ENCODE measurements at regions not wholly inside any gene's neighbourhood (a gene's known extent, or its start where the extent isn't known, plus 50 kb on each side); places are given as distances from the start of the nearest gene placed in this dataset.

- Histone ChIP-seq H3K36me3 (ENCODE audit: low read depth) (no peaks in the 10 kb centered on the region), H4K20me1 (ENCODE audit: insufficient read depth) (no peaks in the 10 kb centered on the region), H3K27ac (no peak overlapping the region), H3F3A (ENCODE audit: insufficient read depth, low read depth) (no peaks in the 10 kb centered on the region), H3K27me3 (ENCODE audit: insufficient read depth, low read depth) (no peaks in the 10 kb centered on the region), H3K4me3 (no peak overlapping the region), H3K4me2 (no peak overlapping the region), H3K9me2 (ENCODE audit: insufficient read depth) (no peaks in the 10 kb centered on the region), H3K9me3 (ENCODE audit: insufficient read depth, low read depth) (no peaks in the 10 kb centered on the region), H3K79me2 (ENCODE audit: low read depth) (no peaks in the 10 kb centered on the region), H2AFZ (no peak overlapping the region), H3K4me1 (replicated peaks; ENCODE audit: insufficient read depth) (peaks cover 5% of the 10 kb centered on the region)
- ChIA-PET POLR2A (ENCODE audit: unreplicated experiment) (no interaction called here), CTCF (no interaction called here)
- intact Hi-C loops (cut with micrococcal nuclease; ENCODE audit: unreplicated experiment), result loop anchor here (5.0 kb wide), 1 partner anchor 553 kb away; no protein-coding TSS in a partner anchor
- DNase-seq, result no peak
- no peak for TF ChIP-seq EZH2 (IDR thresholded peaks at IDR 0.05; ENCODE audit: low read depth)
- TF ChIP-seq, protein P1, sequence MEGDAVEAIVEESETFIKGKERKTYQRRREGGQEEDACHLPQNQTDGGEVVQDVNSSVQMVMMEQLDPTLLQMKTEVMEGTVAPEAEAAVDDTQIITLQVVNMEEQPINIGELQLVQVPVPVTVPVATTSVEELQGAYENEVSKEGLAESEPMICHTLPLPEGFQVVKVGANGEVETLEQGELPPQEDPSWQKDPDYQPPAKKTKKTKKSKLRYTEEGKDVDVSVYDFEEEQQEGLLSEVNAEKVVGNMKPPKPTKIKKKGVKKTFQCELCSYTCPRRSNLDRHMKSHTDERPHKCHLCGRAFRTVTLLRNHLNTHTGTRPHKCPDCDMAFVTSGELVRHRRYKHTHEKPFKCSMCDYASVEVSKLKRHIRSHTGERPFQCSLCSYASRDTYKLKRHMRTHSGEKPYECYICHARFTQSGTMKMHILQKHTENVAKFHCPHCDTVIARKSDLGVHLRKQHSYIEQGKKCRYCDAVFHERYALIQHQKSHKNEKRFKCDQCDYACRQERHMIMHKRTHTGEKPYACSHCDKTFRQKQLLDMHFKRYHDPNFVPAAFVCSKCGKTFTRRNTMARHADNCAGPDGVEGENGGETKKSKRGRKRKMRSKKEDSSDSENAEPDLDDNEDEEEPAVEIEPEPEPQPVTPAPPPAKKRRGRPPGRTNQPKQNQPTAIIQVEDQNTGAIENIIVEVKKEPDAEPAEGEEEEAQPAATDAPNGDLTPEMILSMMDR (conservative IDR thresholded peaks at IDR 0.05), result no peak
- no TSS peak for BruUV-seq (replicated peaks)
Observed at GRCh38 chr3:178329936-178330335, 206.3 kb upstream of the KCNMB2 start.

- Histone ChIP-seq H3K4me1 (replicated peaks; ENCODE audit: insufficient read depth) (no peaks in the 10 kb centered on the region), H2AFZ (no peak overlapping the region), H3K27me3 (ENCODE audit: insufficient read depth, low read depth) (no peaks in the 10 kb centered on the region), H3K79me2 (ENCODE audit: low read depth) (no peaks in the 10 kb centered on the region), H3K9me3 (ENCODE audit: insufficient read depth, low read depth) (no peaks in the 10 kb centered on the region), H3K9me2 (ENCODE audit: insufficient read depth) (no peaks in the 10 kb centered on the region), H3K27ac (no peak overlapping the region), H3F3A (ENCODE audit: insufficient read depth, low read depth) (no peaks in the 10 kb centered on the region), H3K4me3 (no peak overlapping the region), H4K20me1 (ENCODE audit: insufficient read depth) (no peaks in the 10 kb centered on the region), H3K4me2 (no peak overlapping the region), H3K36me3 (ENCODE audit: low read depth) (no peaks in the 10 kb centered on the region)
- CTCF ChIA-PET, result no interaction called here
- TF ChIP-seq, protein P1 (conservative IDR thresholded peaks at IDR 0.05), result no peak
- no peak for TF ChIP-seq EZH2 (IDR thresholded peaks at IDR 0.05; ENCODE audit: low read depth)
- intact Hi-C loops (cut with micrococcal nuclease; ENCODE audit: unreplicated experiment), result no loop called here
- no TSS peak for BruUV-seq (replicated peaks)
- POLR2A ChIA-PET (ENCODE audit: unreplicated experiment), result no interaction called here
- no peak for DNase-seq
Observed at GRCh38 chr3:178334239-178334638, 202.0 kb upstream of the KCNMB2 start.

DNA sequence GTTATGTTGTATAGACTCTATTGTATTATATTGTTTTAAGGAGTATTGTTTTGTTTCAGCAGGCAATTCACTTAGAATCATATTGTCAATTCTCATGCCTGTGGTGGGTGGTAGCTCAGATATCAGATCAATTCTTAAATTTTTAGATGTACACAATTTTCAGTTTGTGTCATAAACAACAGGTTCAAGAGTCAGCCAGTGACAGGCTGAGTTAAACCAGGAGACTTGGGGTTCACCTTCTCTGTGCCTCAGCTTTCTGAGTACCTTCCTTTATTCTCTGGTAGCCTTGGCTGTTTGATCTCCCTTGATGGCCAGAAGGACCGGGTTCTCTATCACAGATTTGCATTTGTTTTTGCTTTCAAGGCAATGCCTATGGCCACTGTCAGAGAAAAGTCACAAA, 199.9 kb upstream of the KCNMB2 start:
- no TSS peak for BruUV-seq (replicated peaks)
- Histone ChIP-seq H3K9me3 (ENCODE audit: insufficient read depth, low read depth) (no peaks in the 10 kb centered on the region), H3K27me3 (ENCODE audit: insufficient read depth, low read depth) (no peaks in the 10 kb centered on the region), H3K4me1 (replicated peaks; ENCODE audit: insufficient read depth) (no peaks in the 10 kb centered on the region), H3K4me3 (no peak overlapping the region), H3K36me3 (ENCODE audit: low read depth) (no peaks in the 10 kb centered on the region), H3K27ac (no peak overlapping the region), H3F3A (ENCODE audit: insufficient read depth, low read depth) (no peaks in the 10 kb centered on the region), H3K79me2 (ENCODE audit: low read depth) (no peaks in the 10 kb centered on the region), H3K9me2 (ENCODE audit: insufficient read depth) (no peaks in the 10 kb centered on the region), H2AFZ (no peak overlapping the region), H3K4me2 (no peak overlapping the region), H4K20me1 (ENCODE audit: insufficient read depth) (no peaks in the 10 kb centered on the region)
- ChIA-PET POLR2A (ENCODE audit: unreplicated experiment) (no interaction called here), CTCF (interaction anchor here (0.7 kb wide), 1 partner anchor 696 kb away, joined by 4 read pairs; no protein-coding TSS in a partner anchor)
- no peak for TF ChIP-seq EZH2 (IDR thresholded peaks at IDR 0.05; ENCODE audit: low read depth)
- TF ChIP-seq, protein P1 (conservative IDR thresholded peaks at IDR 0.05), result no peak
- intact Hi-C loops (cut with micrococcal nuclease; ENCODE audit: unreplicated experiment), result no loop called here
- no peak for DNase-seq

Measured in PC-9 (cell line).